Endothelial cell of umbilical vein (primary cell): ENCODE measurements at regions not wholly inside any gene's neighbourhood (a gene's known extent, or its start where the extent isn't known, plus 50 kb on each side); places are given as distances from the start of the nearest gene placed in this dataset.

Experiments used
- BruUV-seq: library from RNA; stranded (reverse); fragments of 400-500 nt; replicated peaks from 2 replicates; lab custom pipeline; 2021; lab: Mats Ljungman, UMichigan
- CTCF ChIA-PET: fragments of 300-600, 350-600 bp; sonication (Branson Sonifier 250); formaldehyde crosslinking; loops from one replicate; lab custom pipeline; 2021; ENCODE audit warnings: antibody characterized with exemption, inconsistent platforms; lab: Charles Lee
- POLR2A ChIA-PET: fragments of 300-600, 350-600 bp; sonication (Branson Sonifier 250); formaldehyde crosslinking; loops from one replicate; lab custom pipeline; 2021; ENCODE audit warnings: antibody characterized with exemption, inconsistent platforms; lab: Charles Lee
- DNase-seq: peaks from one replicate; pipeline ENCODE4 v3.0.0-alpha.2; 2011; ENCODE audit warnings: low read depth, low spot score
- FAIRE-seq: peaks from 2 replicates; lab custom pipeline; 2011; peaks lifted over from hg19 to GRCh38; lab: Jason Lieb, UNC
- H2AFZ ChIP-seq: 2 replicates; pipeline ENCODE4 v1.6.0; 2012; ENCODE audit warnings: low read depth, low read length, control low read depth, inconsistent platforms
- H3K27ac ChIP-seq: 2 replicates; pipeline ENCODE4 v1.5.1; 2011; ENCODE audit warnings: low read depth, mild to moderate bottlenecking, control low read depth, low read length, moderate library complexity; ENCODE audit not compliant: insufficient read depth
- H3K27me3 ChIP-seq, 2 experiments: 2 replicates each; pipeline versions ENCODE4 v1.6.0 to v1.6.1; 2011; ENCODE audit warnings: low read length in 2 of 2, mixed read lengths in 1 of 2; ENCODE audit not compliant: control insufficient read depth in 2 of 2, insufficient read depth in 2 of 2
- H3K36me3 ChIP-seq, 2 experiments: 2 replicates in 1 of 2; 3 replicates in 1 of 2; pipeline ENCODE4 v1.5.1; 2011; ENCODE audit warnings: low read length in 2 of 2, mild to moderate bottlenecking in 1 of 2, moderate library complexity in 1 of 2; ENCODE audit not compliant: control insufficient read depth in 2 of 2, insufficient read depth in 2 of 2; ENCODE audit errors: extremely low read depth in 1 of 2
- H3K4me1 ChIP-seq: 3 replicates; pipeline ENCODE4 v1.5.1; 2011; ENCODE audit warnings: mild to moderate bottlenecking, low read length; ENCODE audit not compliant: control insufficient read depth, insufficient read depth; ENCODE audit errors: extremely low read depth
- H3K4me2 ChIP-seq: 2 replicates; pipeline ENCODE4 v1.6.1; 2011; ENCODE audit warnings: low read length, control low read depth, mixed read lengths; ENCODE audit not compliant: insufficient read depth
- H3K4me3 ChIP-seq, 3 experiments: fragments of 200-600 bp in 1 of 3; sonication (generic), shearing (Covaris generic) in 1 of 3; replicated peaks in 1 of 3; 2 replicates each; pipeline ENCODE4 v1.5.1; 2011 to 2016; ENCODE audit warnings: control low read depth in 3 of 3, low read length in 3 of 3, mild to moderate bottlenecking in 2 of 3, inconsistent platforms in 1 of 3, low read depth in 1 of 3, moderate library complexity in 1 of 3; ENCODE audit not compliant: insufficient read depth in 1 of 3
- H3K79me2 ChIP-seq: 2 replicates; pipeline ENCODE4 v1.6.0; 2012; ENCODE audit warnings: low read length, inconsistent platforms; ENCODE audit not compliant: control insufficient read depth, insufficient read depth
- H3K9ac ChIP-seq: replicated peaks from 2 replicates; pipeline ENCODE3; 2011; ENCODE audit warnings: low read length, control low read depth; ENCODE audit not compliant: insufficient read depth; ENCODE audit errors: extremely low read depth
- H3K9me1 ChIP-seq: replicated peaks from 3 replicates; pipeline ENCODE4 v1.6.0; 2011; ENCODE audit warnings: mild to moderate bottlenecking, low read length; ENCODE audit not compliant: control insufficient read depth, insufficient read depth; ENCODE audit errors: extremely low read depth
- H3K9me3 ChIP-seq: replicated peaks from 2 replicates; pipeline ENCODE4 v1.5.1; 2012; ENCODE audit warnings: low read length, inconsistent platforms; ENCODE audit not compliant: control insufficient read depth, insufficient read depth
- H4K20me1 ChIP-seq: replicated peaks from 2 replicates; pipeline ENCODE3; 2011; ENCODE audit warnings: mild to moderate bottlenecking, low read length; ENCODE audit not compliant: control insufficient read depth, insufficient read depth; ENCODE audit errors: extremely low read depth
- EZH2 ChIP-seq: IDR thresholded peaks from 2 replicates; pipeline ENCODE4 v1.6.1; 2012; ENCODE audit warnings: borderline replicate concordance, low read depth, mild to moderate bottlenecking, moderate library complexity, low read length, inconsistent platforms; ENCODE audit not compliant: severe bottlenecking
- FOS ChIP-seq: IDR thresholded peaks from 2 replicates; pipeline ENCODE4 v1.6.1; 2011; ENCODE audit warnings: mild to moderate bottlenecking, low read length, moderate library complexity, borderline replicate concordance; ENCODE audit not compliant: insufficient read depth
- GATA2 ChIP-seq: IDR thresholded peaks from 2 replicates; pipeline ENCODE4 v1.7.0; 2011; ENCODE audit warnings: low read depth, mild to moderate bottlenecking, moderate library complexity, mixed read lengths, low read length; ENCODE audit not compliant: insufficient read length, insufficient read depth
- JUN ChIP-seq: IDR thresholded peaks from 2 replicates; pipeline ENCODE4 v1.6.1; 2011; ENCODE audit warnings: borderline replicate concordance, low read depth; ENCODE audit not compliant: insufficient read length, insufficient read depth
- MYC ChIP-seq: IDR thresholded peaks from one replicate; pipeline ENCODE4 v1.6.1; 2011; ENCODE audit warnings: mild to moderate bottlenecking, low read depth, low read length
- POLR2A ChIP-seq: IDR thresholded peaks from 2 replicates; pipeline ENCODE4 v1.6.1; 2012; ENCODE audit warnings: low read depth, mild to moderate bottlenecking, control low read depth, low read length
- POLR2AphosphoS5 ChIP-seq: IDR thresholded peaks from 2 replicates; pipeline ENCODE4 v1.6.1; 2012; ENCODE audit warnings: low read depth, mild to moderate bottlenecking, control low read depth, low read length, moderate library complexity; ENCODE audit not compliant: insufficient read depth
- dilution Hi-C: fragments of 300-500 bp; cut with MboI; formaldehyde crosslinking; loops from one replicate; pipeline ENCODE4 v1.15.0; 2019; ENCODE audit warnings: low sequenced_read_pairs; ENCODE audit not compliant: extremely low pct_ligation_motif_present
- intact Hi-C: fragments of 100-400 bp; cut with micrococcal nuclease; formaldehyde crosslinking; loops from one replicate; pipeline ENCODE4 v1.10.0; 2022
- TF ChIP-seq, protein P1 (sequence below): IDR thresholded peaks from 2 replicates; pipeline ENCODE4 v1.6.1; 2011; ENCODE audit not compliant: insufficient read depth, insufficient read length
- TF ChIP-seq, protein P2 (sequence below), 2 donors: IDR thresholded peaks; 1 replicate in 1 of 2; 2 replicates in 1 of 2; pipeline ENCODE4 v1.5.1; 2011; ENCODE audit warnings: low read length in 2 of 2, mild to moderate bottlenecking in 2 of 2, moderate library complexity in 2 of 2, control low read depth in 1 of 2, inconsistent platforms in 1 of 2, low read depth in 1 of 2; ENCODE audit not compliant: insufficient read depth in 1 of 2; ENCODE audit errors: extremely low read depth in 1 of 2

GRCh38 chr6:101275251-101275650 is 118.3 kb upstream of the GRIK2 start:
- dilution Hi-C loops: no loop called here
- no peak for FAIRE-seq

GRCh38 chr6:101276066-101276465 is 117.4 kb upstream of the GRIK2 start:
- ChIA-PET CTCF (no interaction called here), POLR2A (no interaction called here)
- Histone ChIP-seq H2AFZ (no peak overlapping the region), H3K27me3 (no peaks in the 10 kb centered on the region), H3K27ac (no peak overlapping the region), H3K4me3 (no peak overlapping the region), H3K4me1 (no peaks in the 10 kb centered on the region), H3K9ac (no peak overlapping the region), H3K9me3 (peaks cover 1% of the 10 kb centered on the region), H4K20me1 (no peaks in the 10 kb centered on the region), H3K4me2 (no peak overlapping the region), H3K36me3 (no peaks in the 10 kb centered on the region), H3K79me2 (no peaks in the 10 kb centered on the region), H3K9me1 (no peaks in the 10 kb centered on the region)
- TF ChIP-seq GATA2 (no peak), EZH2 (no peak), JUN (no peak), POLR2AphosphoS5 (no peak), FOS (no peak), POLR2A (no peak), MYC (no peak)
- TF ChIP-seq, protein P1, sequence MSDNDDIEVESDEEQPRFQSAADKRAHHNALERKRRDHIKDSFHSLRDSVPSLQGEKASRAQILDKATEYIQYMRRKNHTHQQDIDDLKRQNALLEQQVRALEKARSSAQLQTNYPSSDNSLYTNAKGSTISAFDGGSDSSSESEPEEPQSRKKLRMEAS: no peak
- TF ChIP-seq, protein P2, sequence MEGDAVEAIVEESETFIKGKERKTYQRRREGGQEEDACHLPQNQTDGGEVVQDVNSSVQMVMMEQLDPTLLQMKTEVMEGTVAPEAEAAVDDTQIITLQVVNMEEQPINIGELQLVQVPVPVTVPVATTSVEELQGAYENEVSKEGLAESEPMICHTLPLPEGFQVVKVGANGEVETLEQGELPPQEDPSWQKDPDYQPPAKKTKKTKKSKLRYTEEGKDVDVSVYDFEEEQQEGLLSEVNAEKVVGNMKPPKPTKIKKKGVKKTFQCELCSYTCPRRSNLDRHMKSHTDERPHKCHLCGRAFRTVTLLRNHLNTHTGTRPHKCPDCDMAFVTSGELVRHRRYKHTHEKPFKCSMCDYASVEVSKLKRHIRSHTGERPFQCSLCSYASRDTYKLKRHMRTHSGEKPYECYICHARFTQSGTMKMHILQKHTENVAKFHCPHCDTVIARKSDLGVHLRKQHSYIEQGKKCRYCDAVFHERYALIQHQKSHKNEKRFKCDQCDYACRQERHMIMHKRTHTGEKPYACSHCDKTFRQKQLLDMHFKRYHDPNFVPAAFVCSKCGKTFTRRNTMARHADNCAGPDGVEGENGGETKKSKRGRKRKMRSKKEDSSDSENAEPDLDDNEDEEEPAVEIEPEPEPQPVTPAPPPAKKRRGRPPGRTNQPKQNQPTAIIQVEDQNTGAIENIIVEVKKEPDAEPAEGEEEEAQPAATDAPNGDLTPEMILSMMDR (IDR thresholded peaks at IDR 0.05; ENCODE audit: extremely low read depth in 1 of 2, insufficient read depth in 1 of 2, low read depth in 1 of 2, low read length in 2 of 2): no peak
- intact Hi-C loops (no loop called here), dilution Hi-C loops (no loop called here)
- no peak for FAIRE-seq
- BruUV-seq: no TSS peak
- no peak for DNase-seq

More at GRCh38 chr6:101275251-101275650, 118.3 kb upstream of the GRIK2 start:
- CTCF ChIA-PET: no interaction called here
- POLR2A ChIA-PET: no interaction called here
- DNase-seq: no peak
- no peaks in the 10 kb centered on the region for H3K27me3 ChIP-seq
- H4K20me1 ChIP-seq: no peaks in the 10 kb centered on the region
- H3K9ac ChIP-seq: no peak overlapping the region
- H3K36me3 ChIP-seq: no peaks in the 10 kb centered on the region
- intact Hi-C loops: no loop called here
- H2AFZ ChIP-seq: no peak overlapping the region
- no peaks in the 10 kb centered on the region for H3K79me2 ChIP-seq
- peaks cover 1% of the 10 kb centered on the region for H3K9me3 ChIP-seq
- H3K4me1 ChIP-seq: no peaks in the 10 kb centered on the region
- TF ChIP-seq POLR2A (no peak), JUN (no peak)
- TF ChIP-seq, protein P1: no peak
- no peak overlapping the region for H3K4me2 ChIP-seq
- no TSS peak for BruUV-seq
- no peak overlapping the region for H3K4me3 ChIP-seq
- no peaks in the 10 kb centered on the region for H3K9me1 ChIP-seq
- no peak overlapping the region for H3K27ac ChIP-seq
